Esophagus squamous epithelium (tissue), 5 donors: ENCODE measurements at regions not wholly inside any gene's neighbourhood (a gene's known extent, or its start where the extent isn't known, plus 50 kb on each side); places are given as distances from the start of the nearest gene placed in this dataset.

Experiments
- DNase-seq: peaks from one replicate; lab custom pipeline; 2025; lab: John Stamatoyannopoulos, UW
- H3K27ac ChIP-seq, 4 donors: fragments of 200-600 bp; sonication (generic); one replicate each; pipeline ENCODE4 v1.5.1; 2016 to 2019; ENCODE audit warnings: mild to moderate bottlenecking in 1 of 4
- H3K27me3 ChIP-seq, 4 donors: fragments of 200-600 bp; sonication (generic); 1 replicate in 3 of 4; 2 replicates in 1 of 4; pipeline versions ENCODE4 v1.5.1 to v1.6.0; 2017 to 2021; ENCODE audit warnings: antibody characterized with exemption in 1 of 4
- H3K36me3 ChIP-seq, 3 donors: fragments of 200-600 bp; sonication (generic); one replicate each; pipeline ENCODE4 v1.5.1; 2016 to 2019
- H3K4me1 ChIP-seq, 3 donors: fragments of 200-600 bp; sonication (generic); one replicate each; pipeline ENCODE4 v1.5.1; 2017 to 2019
- H3K4me3 ChIP-seq, 4 donors: fragments of 200-600 bp; sonication (generic); 1 replicate in 3 of 4; 2 replicates in 1 of 4; pipeline ENCODE4 v1.5.1; 2016 to 2019; ENCODE audit warnings: mild to moderate bottlenecking in 2 of 4, moderate library complexity in 1 of 4
- H3K9me3 ChIP-seq, 3 donors: fragments of 200-600 bp; sonication (generic); one replicate each; pipeline ENCODE4 v1.5.1; 2016 to 2019
- CTCF ChIP-seq, 6 experiments: fragments of 450-650 bp in 4 of 6; fragments of 200-600 bp in 2 of 6; sonication (generic) in 2 of 6; IDR thresholded peaks; one replicate each; pipeline ENCODE4 v1.5.1; 2016 to 2019; ENCODE audit warnings: antibody characterized with exemption in 6 of 6, mild to moderate bottlenecking in 4 of 6, moderate library complexity in 4 of 6
- POLR2A ChIP-seq, 4 donors: fragments of 450-650 bp; IDR thresholded peaks; one replicate each; pipeline ENCODE4 v1.6.1; 2017; ENCODE audit warnings: antibody characterized with exemption in 4 of 4, mild to moderate bottlenecking in 4 of 4, moderate library complexity in 3 of 4
- WGBS, 2 donors: methylation state at CpG; one replicate each; pipeline ENCODE4 v1.1.5; 2018; 5-methylcytosine and 5-hydroxymethylcytosine counted together
- intact Hi-C: fragments of 100-400 bp; cut with DNase I; formaldehyde crosslinking; loops from one replicate; pipeline ENCODE4 v1.15.0; 2022
- donor health status: DM: yes; HTN: yes; CAD: no.

- no peak for DNase-seq
- Histone ChIP-seq H3K4me3 (no peak overlapping the region), H3K27ac (no peak overlapping the region), H3K4me1 (peaks cover 0 to 34% (median 21%) of the 10 kb centered on the region in 3 donors), H3K9me3 (no peaks in the 10 kb centered on the region), H3K27me3 (no peaks in the 10 kb centered on the region), H3K36me3 (no peaks in the 10 kb centered on the region)
- intact Hi-C loops: no loop called here
- no peak for TF ChIP-seq CTCF (IDR thresholded peaks at IDR 0.05)
- no peak for TF ChIP-seq POLR2A (IDR thresholded peaks at IDR 0.05)
- WGBS, 2 donors: 89 to 92% methylated on average over 3 of the region's 3 CpGs
Measured at GRCh38 chr1:227432981-227433380, 114.7 kb upstream of the CDC42BPA start.

GRCh38 chr1:227432181-227432535 lies 113.9 kb upstream of the CDC42BPA start:
- peak overlapping the region in 3 of 4 donors; percentile 3 to 80 (median 77) for H3K27ac ChIP-seq

GRCh38 chr1:227429447-227430359 lies 111.4 kb upstream of the CDC42BPA start:
- Histone ChIP-seq H3K36me3 (no peaks in the 10 kb centered on the region), H3K9me3 (no peaks in the 10 kb centered on the region), H3K4me1 (peaks cover 0 to 34% (median 21%) of the 10 kb centered on the region in 3 donors), H3K4me3 (no peak overlapping the region), H3K27ac (peak overlapping the region in 3 of 4 donors; percentile 33 to 57 (median 50)), H3K27me3 (no peaks in the 10 kb centered on the region)
- DNase-seq: no peak
- intact Hi-C loops: no loop called here
- WGBS, 2 donors: 37 to 53% methylated on average over 9 to 11 of the region's 13 CpGs
- TF ChIP-seq CTCF (IDR thresholded peaks at IDR 0.05) (no peak), POLR2A (IDR thresholded peaks at IDR 0.05) (no peak)

More at GRCh38 chr1:227432181-227432535, 113.9 kb upstream of the CDC42BPA start:
- TF ChIP-seq POLR2A (IDR thresholded peaks at IDR 0.05) (no peak), CTCF (IDR thresholded peaks at IDR 0.05) (no peak)
- DNase-seq: no peak
- Histone ChIP-seq H3K4me1 (peaks cover 0 to 34% (median 21%) of the 10 kb centered on the region in 3 donors), H3K36me3 (no peaks in the 10 kb centered on the region), H3K4me3 (peak overlapping the region in 1 of 4 donors; percentile 21), H3K9me3 (no peaks in the 10 kb centered on the region), H3K27me3 (no peaks in the 10 kb centered on the region)
- WGBS, 2 donors: 79 to 84% methylated on average over 1 of the region's 1 CpG
- intact Hi-C loops: no loop called here

- no peak for DNase-seq
- Histone ChIP-seq H3K4me3 (no peak overlapping the region), H3K36me3 (no peaks in the 10 kb centered on the region), H3K9me3 (no peaks in the 10 kb centered on the region), H3K27ac (peak overlapping the region in 3 of 4 donors; percentile 33 to 57 (median 50)), H3K27me3 (no peaks in the 10 kb centered on the region), H3K4me1 (peaks cover 0 to 34% (median 21%) of the 10 kb centered on the region in 3 donors)
- 33 to 41% methylated on average over 3 to 4 of the region's 4 CpGs for WGBS, 2 donors
- intact Hi-C loops: no loop called here
- TF ChIP-seq POLR2A (IDR thresholded peaks at IDR 0.05) (no peak), CTCF (IDR thresholded peaks at IDR 0.05) (no peak)
Measured at GRCh38 chr1:227428803-227429202, 110.5 kb upstream of the CDC42BPA start.

- no peaks in the 10 kb centered on the region for H3K27me3 ChIP-seq
- no peak overlapping the region for H3K27ac ChIP-seq
- no peaks in the 10 kb centered on the region for H3K36me3 ChIP-seq
- peaks cover 0 to 33% (median 21%) of the 10 kb centered on the region in 3 donors for H3K4me1 ChIP-seq
- no peak overlapping the region for H3K4me3 ChIP-seq
- 47 to 64% methylated on average over 1 of the region's 1 CpG for WGBS, 2 donors
- TF ChIP-seq POLR2A (IDR thresholded peaks at IDR 0.05) (no peak), CTCF (IDR thresholded peaks at IDR 0.05) (no peak)
- no peak for DNase-seq
- intact Hi-C loops: no loop called here
- no peaks in the 10 kb centered on the region for H3K9me3 ChIP-seq
Measured at GRCh38 chr1:227427411-227427810, 109.1 kb upstream of the CDC42BPA start.
